ENCODE measurements at regions not wholly inside any gene's neighbourhood (a gene's known extent, or its start where the extent isn't known, plus 50 kb on each side); places are given as distances from the start of the nearest gene placed in this dataset.
A peak's percentile ranks its signal among the peaks of the same experiment; 100 is the strongest.

- DNase-seq (ENCODE audit: low read depth in 4 of 4, low spot score in 3 of 4): no peak
Observed at GRCh38 chr15:99440551-99441443, 125.0 kb upstream of the MEF2A start.

GRCh38 chr15:99441444-99441800 is 124.4 kb upstream of the MEF2A start:
- DNase-seq (ENCODE audit: low read depth in 4 of 4, low spot score in 3 of 4): no peak

GRCh38 chr15:99441871-99442251 is 123.9 kb upstream of the MEF2A start:
- no peak for DNase-seq (ENCODE audit: low read depth in 4 of 4, low spot score in 3 of 4)

- DNase-seq (ENCODE audit: low read depth in 4 of 4, low spot score in 3 of 4): peak in 1 of 4 donors; percentile 44
Observed at GRCh38 chr15:99442252-99442897, 123.4 kb upstream of the MEF2A start.

GRCh38 chr15:99443056-99443756 is 122.6 kb upstream of the MEF2A start:
- DNase-seq (ENCODE audit: low read depth in 4 of 4, low spot score in 3 of 4): no peak

- no peak for DNase-seq (ENCODE audit: low read depth in 4 of 4, low spot score in 3 of 4)
Observed at GRCh38 chr15:99443768-99444446, 121.9 kb upstream of the MEF2A start.

GRCh38 chr15:99445272-99445850 is 120.4 kb upstream of the MEF2A start:
- no peak for DNase-seq (ENCODE audit: low read depth in 4 of 4, low spot score in 3 of 4)

- DNase-seq (ENCODE audit: low read depth in 4 of 4, low spot score in 3 of 4): no peak
Observed at GRCh38 chr15:99446565-99447496, 119.0 kb upstream of the MEF2A start.

GRCh38 chr15:99447497-99448371 is 118.0 kb upstream of the MEF2A start:
- DNase-seq (ENCODE audit: low read depth in 4 of 4, low spot score in 3 of 4): no peak

- DNase-seq (ENCODE audit: low read depth in 4 of 4, low spot score in 3 of 4): no peak
Observed at GRCh38 chr15:99449514-99449913, 116.3 kb upstream of the MEF2A start.

GRCh38 chr15:99450896-99451358 is 114.9 kb upstream of the MEF2A start:
- DNase-seq (ENCODE audit: low read depth in 4 of 4, low spot score in 3 of 4): no peak

- DNase-seq (ENCODE audit: low read depth in 4 of 4, low spot score in 3 of 4): no peak
Observed at GRCh38 chr15:99451484-99451883, 114.3 kb upstream of the MEF2A start.

GRCh38 chr15:99452010-99452409 is 113.8 kb upstream of the MEF2A start:
- DNase-seq (ENCODE audit: low read depth in 4 of 4, low spot score in 3 of 4): no peak

- DNase-seq (ENCODE audit: low read depth in 4 of 4, low spot score in 3 of 4): no peak
Observed at GRCh38 chr15:99452728-99453636, 112.8 kb upstream of the MEF2A start.

GRCh38 chr15:99453637-99454030 is 112.2 kb upstream of the MEF2A start:
- no peak for DNase-seq (ENCODE audit: low read depth in 4 of 4, low spot score in 3 of 4)

GRCh38 chr15:99454107-99454809 is 111.5 kb upstream of the MEF2A start:
- DNase-seq (ENCODE audit: low read depth in 4 of 4, low spot score in 3 of 4): no peak
